NCI-H69 (cell line): ENCODE measurements at regions not wholly inside any gene's neighbourhood (a gene's known extent, or its start where the extent isn't known, plus 50 kb on each side); places are given as distances from the start of the nearest gene placed in this dataset.

Experiments used
- DNase-seq: peaks from one replicate; lab custom pipeline; 2025; lab: John Stamatoyannopoulos, UW

GRCh38 chr3:3560591-3561311, 238.5 kb upstream of the LRRN1 start:
- DNase-seq = no peak

- DNase-seq = no peak
These were observed 239.4 kb upstream of the LRRN1 start for GRCh38 chr3:3559786-3560185.

- peak; percentile 13 for DNase-seq
These were observed 243.2 kb upstream of the LRRN1 start for GRCh38 chr3:3556078-3556477.

GRCh38 chr3:3553236-3553635, 246.0 kb upstream of the LRRN1 start:
- DNase-seq = no peak

- no peak for DNase-seq
These were observed 246.5 kb upstream of the LRRN1 start for GRCh38 chr3:3552761-3553160.

- no peak for DNase-seq
These were observed 247.2 kb upstream of the LRRN1 start for GRCh38 chr3:3551981-3552380.

- no peak for DNase-seq
These were observed 253.9 kb upstream of the LRRN1 start for GRCh38 chr3:3545360-3545759.

GRCh38 chr3:3538451-3538850, 260.8 kb upstream of the LRRN1 start:
- no peak for DNase-seq

- no peak for DNase-seq
These were observed 266.7 kb upstream of the LRRN1 start for GRCh38 chr3:3532508-3532907.

GRCh38 chr3:3531476-3531875, 267.8 kb upstream of the LRRN1 start:
- no peak for DNase-seq

- DNase-seq = no peak
These were observed 280.0 kb upstream of the LRRN1 start for GRCh38 chr3:3519266-3519665.

GRCh38 chr3:3516996-3517395, 282.2 kb upstream of the LRRN1 start:
- no peak for DNase-seq

- no peak for DNase-seq
These were observed 282.8 kb upstream of the LRRN1 start for GRCh38 chr3:3516384-3516783.

- no peak for DNase-seq
These were observed 289.6 kb upstream of the LRRN1 start for GRCh38 chr3:3509665-3510064.

- DNase-seq = no peak
These were observed 294.5 kb upstream of the LRRN1 start for GRCh38 chr3:3504686-3505085.

GRCh38 chr3:3503411-3503810, 295.8 kb upstream of the LRRN1 start:
- DNase-seq = no peak

- no peak for DNase-seq
These were observed 299.2 kb upstream of the LRRN1 start for GRCh38 chr3:3499987-3500386.

GRCh38 chr3:3499012-3499562, 300.1 kb upstream of the LRRN1 start:
- no peak for DNase-seq

- no peak for DNase-seq
These were observed 303.6 kb upstream of the LRRN1 start for GRCh38 chr3:3495611-3496010.

- DNase-seq = no peak
These were observed 297.2 kb upstream of the CRBN start for GRCh38 chr3:3476669-3477068.

- no peak for DNase-seq
These were observed 289.1 kb upstream of the CRBN start for GRCh38 chr3:3468596-3468995.

- DNase-seq = no peak
These were observed 284.6 kb upstream of the CRBN start for GRCh38 chr3:3464131-3464530.

- no peak for DNase-seq
These were observed 281.8 kb upstream of the CRBN start for GRCh38 chr3:3461317-3461716.

GRCh38 chr3:3448468-3448867, 269.0 kb upstream of the CRBN start:
- DNase-seq = no peak
